GM18505 (cell line): ENCODE measurements at regions not wholly inside any gene's neighbourhood (a gene's known extent, or its start where the extent isn't known, plus 50 kb on each side); places are given as distances from the start of the nearest gene placed in this dataset.

Source experiments
- ATAC-seq: cut with Tn5 transposase; IDR thresholded peaks from one replicate; pipeline ENCODE4 v1.9.1; 2021; ENCODE audit not compliant: unreplicated experiment
- POLR2A ChIP-seq: IDR thresholded peaks from 4 replicates; pipeline ENCODE4 v1.6.1; 2011; ENCODE audit warnings: borderline replicate concordance; ENCODE audit not compliant: insufficient read depth, insufficient read length; ENCODE audit errors: extremely low read depth

GRCh38 chr11:25658916-25659315, 673.0 kb upstream of the ANO3 start:
- no peak for TF ChIP-seq POLR2A
- no peak for ATAC-seq

GRCh38 chr11:25659706-25660105, 672.2 kb upstream of the ANO3 start:
- ATAC-seq: no peak
- no peak for TF ChIP-seq POLR2A

GRCh38 chr11:25667871-25668270, 664.1 kb upstream of the ANO3 start:
- no peak for TF ChIP-seq POLR2A
- ATAC-seq: no peak

- ATAC-seq: no peak
Measured at GRCh38 chr11:25691959-25692358, 640.0 kb upstream of the ANO3 start.

GRCh38 chr11:25702417-25702816, 629.5 kb upstream of the ANO3 start:
- TF ChIP-seq POLR2A: no peak

More at GRCh38 chr11:25691959-25692358, 640.0 kb upstream of the ANO3 start:
- TF ChIP-seq POLR2A: no peak

GRCh38 chr11:25710975-25711374, 621.0 kb upstream of the ANO3 start:
- no peak for ATAC-seq
- no peak for TF ChIP-seq POLR2A

More at GRCh38 chr11:25702417-25702816, 629.5 kb upstream of the ANO3 start:
- no peak for ATAC-seq

GRCh38 chr11:25727944-25728343, 604.0 kb upstream of the ANO3 start:
- TF ChIP-seq POLR2A: no peak

GRCh38 chr11:25730230-25730629, 601.7 kb upstream of the ANO3 start:
- no peak for TF ChIP-seq POLR2A
- no peak for ATAC-seq

More at GRCh38 chr11:25727944-25728343, 604.0 kb upstream of the ANO3 start:
- ATAC-seq: no peak

- ATAC-seq: no peak
- no peak for TF ChIP-seq POLR2A
Measured at GRCh38 chr11:25733777-25734176, 598.2 kb upstream of the ANO3 start.

GRCh38 chr11:25734591-25735211, 597.2 kb upstream of the ANO3 start:
- no peak for TF ChIP-seq POLR2A

GRCh38 chr11:25737071-25737675, 594.8 kb upstream of the ANO3 start:
- no peak for ATAC-seq

More at GRCh38 chr11:25734591-25735211, 597.2 kb upstream of the ANO3 start:
- no peak for ATAC-seq

GRCh38 chr11:25741886-25742285, 590.0 kb upstream of the ANO3 start:
- no peak for ATAC-seq
- TF ChIP-seq POLR2A: no peak

More at GRCh38 chr11:25737071-25737675, 594.8 kb upstream of the ANO3 start:
- TF ChIP-seq POLR2A: no peak

- no peak for TF ChIP-seq POLR2A
- ATAC-seq: no peak
Measured at GRCh38 chr11:25742800-25743199, 589.1 kb upstream of the ANO3 start.

GRCh38 chr11:25755381-25755780, 576.5 kb upstream of the ANO3 start:
- no peak for ATAC-seq
- no peak for TF ChIP-seq POLR2A
